ENCODE measurements at regions not wholly inside any gene's neighbourhood (a gene's known extent, or its start where the extent isn't known, plus 50 kb on each side); places are given as distances from the start of the nearest gene placed in this dataset.

DNA sequence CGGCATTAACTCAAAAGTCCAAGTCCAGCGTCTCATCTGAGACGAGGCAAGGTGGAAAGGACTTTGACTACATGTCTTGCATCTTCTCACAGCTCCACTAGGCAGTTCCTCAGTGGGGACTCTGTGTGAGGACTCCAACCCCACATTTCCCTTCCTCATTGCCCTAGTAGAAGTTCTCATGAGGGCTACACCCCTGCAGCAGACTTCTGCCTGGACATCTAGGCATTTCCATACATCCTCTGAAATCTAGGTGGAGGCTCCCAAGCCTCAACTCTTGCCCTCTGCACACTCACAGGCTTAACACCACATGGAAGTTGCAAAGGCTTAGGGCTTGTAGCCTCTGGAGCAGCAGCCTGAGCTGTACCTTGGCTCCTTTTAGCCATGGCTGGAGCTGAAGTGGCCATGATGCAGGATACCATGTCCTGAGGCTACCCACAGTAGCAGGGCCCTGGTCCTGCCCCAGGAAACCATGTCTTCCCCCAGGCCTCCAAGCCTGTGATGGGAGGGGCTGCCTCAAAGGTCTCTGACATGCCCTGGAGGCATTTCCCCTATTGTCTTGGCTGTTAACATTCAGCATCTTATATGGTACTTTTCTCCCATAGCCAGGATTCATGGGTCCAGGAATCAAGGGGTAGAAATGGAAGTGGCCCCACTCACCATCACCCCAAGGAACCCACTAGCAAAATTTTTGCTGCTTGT lies 194.6 kb upstream of the KCNG1 start:
- no peak for TF ChIP-seq CTCF (IDR thresholded peaks at IDR 0.05; ENCODE audit: insufficient read depth, low read length)
- DNase-seq (ENCODE audit: low read depth): no peak
- H3K4me3 ChIP-seq (ENCODE audit: low read depth, low read length): no peak overlapping the region

GRCh38 chr20:51216850-51217249 lies 193.9 kb upstream of the KCNG1 start:
- no peak for TF ChIP-seq CTCF (IDR thresholded peaks at IDR 0.05; ENCODE audit: insufficient read depth, low read length)
- H3K4me3 ChIP-seq (ENCODE audit: low read depth, low read length): no peak overlapping the region
- DNase-seq (ENCODE audit: low read depth): no peak

GRCh38 chr20:51212816-51213215 lies 189.9 kb upstream of the KCNG1 start:
- DNase-seq (ENCODE audit: low read depth): no peak
- no peak for TF ChIP-seq CTCF (IDR thresholded peaks at IDR 0.05; ENCODE audit: insufficient read depth, low read length)
- no peak overlapping the region for H3K4me3 ChIP-seq (ENCODE audit: low read depth, low read length)

DNA sequence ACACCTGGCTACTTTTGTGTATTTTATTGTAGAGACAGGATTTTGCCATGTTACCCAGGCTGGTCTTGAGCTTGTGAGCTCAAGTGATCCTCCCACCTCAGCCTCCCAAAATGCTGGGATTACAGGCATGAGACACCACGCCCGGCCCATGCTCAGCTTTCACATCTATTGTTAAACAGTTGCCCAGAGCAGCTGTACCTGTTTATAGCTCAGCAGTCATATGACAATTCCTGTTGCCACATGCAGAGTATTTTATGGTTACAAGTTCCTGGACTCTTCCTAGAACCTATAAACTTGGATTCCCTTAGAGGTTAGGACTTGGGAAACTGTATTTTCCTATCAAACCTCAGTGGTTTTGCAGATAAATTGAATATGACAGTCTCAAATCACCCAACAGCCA lies 188.3 kb upstream of the KCNG1 start:
- DNase-seq (ENCODE audit: low read depth): no peak
- no peak for TF ChIP-seq CTCF (IDR thresholded peaks at IDR 0.05; ENCODE audit: insufficient read depth, low read length)

DNA sequence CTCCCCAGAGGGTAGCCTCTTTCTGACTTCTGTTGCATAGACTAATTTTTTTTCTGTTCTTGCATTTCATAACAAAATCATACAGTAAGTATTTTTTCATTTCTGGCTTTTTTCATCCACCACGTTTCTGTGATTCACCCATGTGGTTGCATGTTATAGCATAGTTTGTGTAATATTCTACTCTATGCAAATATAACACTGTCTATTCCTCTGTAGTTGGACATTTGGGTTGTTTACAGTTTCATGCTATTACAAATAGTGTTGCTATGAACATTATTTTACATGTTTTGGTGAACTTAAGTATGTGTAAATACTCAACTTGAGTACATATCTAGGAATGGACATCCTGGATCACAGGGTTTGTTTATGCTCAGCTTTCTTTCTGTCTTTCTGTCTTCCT lies 187.2 kb upstream of the KCNG1 start:
- no peak for DNase-seq (ENCODE audit: low read depth)
- no peak overlapping the region for H3K4me3 ChIP-seq (ENCODE audit: low read depth, low read length)
- no peak for TF ChIP-seq CTCF (IDR thresholded peaks at IDR 0.05; ENCODE audit: insufficient read depth, low read length)

More for the DNA sequence above, 188.3 kb upstream of the KCNG1 start:
- no peak overlapping the region for H3K4me3 ChIP-seq (ENCODE audit: low read depth, low read length)

- no peak for DNase-seq (ENCODE audit: low read depth)
- TF ChIP-seq CTCF (IDR thresholded peaks at IDR 0.05; ENCODE audit: insufficient read depth, low read length): no peak
- H3K4me3 ChIP-seq (ENCODE audit: low read depth, low read length): no peak overlapping the region
Observed at GRCh38 chr20:51208162-51208561, 185.3 kb upstream of the KCNG1 start.
